IMR-90 (cell line): ENCODE measurements at regions not wholly inside any gene's neighbourhood (a gene's known extent, or its start where the extent isn't known, plus 50 kb on each side); places are given as distances from the start of the nearest gene placed in this dataset.

Experiments
- ATAC-seq: fragments of 200-7000 bp; cut with Tn5 transposase; 2 replicates; pipeline ENCODE4 v1.9.1; 2020; ENCODE audit warnings: low read depth, mild to moderate bottlenecking, moderate library complexity
- BruUV-seq: library from RNA; stranded (reverse); fragments of 400-500 nt; replicated peaks from 2 replicates; lab custom pipeline; 2021; lab: Mats Ljungman, UMichigan
- CTCF ChIA-PET: fragments of 300-600 bp; formaldehyde crosslinking; extraction: SDS; loops from one replicate; lab custom pipeline; 2021; ENCODE audit warnings: antibody characterized with exemption; lab: Yijun Ruan, JAX
- POLR2A ChIA-PET: fragments of 300-600 bp; sonication (Branson Sonifier 250); formaldehyde crosslinking; loops from one replicate; lab custom pipeline; 2022; ENCODE audit warnings: antibody characterized with exemption; ENCODE audit not compliant: unreplicated experiment; lab: Charles Lee
- DNase-seq: peaks from one replicate; pipeline ENCODE4 v3.0.0; 2013
- H2AFZ ChIP-seq: replicated peaks from 2 replicates; pipeline ENCODE3; 2013; ENCODE audit warnings: low read length, mild to moderate bottlenecking; ENCODE audit not compliant: poor library complexity
- H2AK5ac ChIP-seq: 2 replicates; pipeline ENCODE4 v1.6.1; 2013; ENCODE audit warnings: low read depth, low read length, inconsistent platforms
- H2AK9ac ChIP-seq: replicated peaks from 2 replicates; pipeline ENCODE3; 2013; ENCODE audit warnings: mild to moderate bottlenecking, low read depth, low read length, moderate library complexity; ENCODE audit not compliant: poor library complexity
- H2BK120ac ChIP-seq: 2 replicates; pipeline ENCODE4 v1.6.1; 2013; ENCODE audit warnings: low read depth, low read length, inconsistent platforms
- H2BK15ac ChIP-seq: 3 replicates; pipeline ENCODE4 v1.6.1; 2013; ENCODE audit warnings: low read depth, low read length, inconsistent platforms
- H2BK20ac ChIP-seq: 2 replicates; pipeline ENCODE4 v1.6.1; 2013; ENCODE audit warnings: low read depth, mild to moderate bottlenecking, inconsistent platforms, low read length, moderate library complexity
- H2BK5ac ChIP-seq: 2 replicates; pipeline ENCODE4 v1.6.1; 2013; ENCODE audit warnings: mild to moderate bottlenecking, low read depth, low read length, inconsistent platforms; ENCODE audit not compliant: poor library complexity, severe bottlenecking
- H3K14ac ChIP-seq: replicated peaks from 2 replicates; pipeline ENCODE4 v1.6.1; 2013; ENCODE audit warnings: low read depth, low read length, inconsistent platforms
- H3K18ac ChIP-seq: 2 replicates; pipeline ENCODE4 v1.6.1; 2013; ENCODE audit warnings: low read depth, low read length, control low read depth
- H3K23ac ChIP-seq: 2 replicates; pipeline ENCODE4 v1.6.1; 2013; ENCODE audit warnings: low read depth, low read length, inconsistent platforms
- H3K27ac ChIP-seq: 2 replicates; pipeline ENCODE4 v1.5.1; 2013; ENCODE audit warnings: mild to moderate bottlenecking, control low read depth, low read length; ENCODE audit not compliant: insufficient read depth
- H3K27me3 ChIP-seq: 2 replicates; pipeline ENCODE4 v1.6.1; 2013; ENCODE audit warnings: low read length; ENCODE audit not compliant: control insufficient read depth, insufficient read depth
- H3K36me3 ChIP-seq: 2 replicates; pipeline ENCODE4 v1.6.1; 2013; ENCODE audit warnings: low read length, mixed read lengths; ENCODE audit not compliant: control insufficient read depth, insufficient read depth
- H3K4ac ChIP-seq: 2 replicates; pipeline ENCODE4 v1.6.1; 2013; ENCODE audit warnings: low read depth, low read length, inconsistent platforms
- H3K4me1 ChIP-seq: 2 replicates; pipeline ENCODE4 v1.6.1; 2013; ENCODE audit warnings: low read length, mixed read lengths; ENCODE audit not compliant: control insufficient read depth, insufficient read depth
- H3K4me2 ChIP-seq: 2 replicates; pipeline ENCODE4 v1.6.1; 2013; ENCODE audit warnings: low read depth, mild to moderate bottlenecking, control low read depth, low read length, moderate library complexity
- H3K4me3 ChIP-seq: 2 replicates; pipeline ENCODE4 v1.5.1; 2013; ENCODE audit warnings: low read depth, mild to moderate bottlenecking, control low read depth, low read length, moderate library complexity; ENCODE audit not compliant: insufficient read depth
- H3K56ac ChIP-seq: 2 replicates; pipeline ENCODE4 v1.6.1; 2013; ENCODE audit warnings: low read length, inconsistent platforms; ENCODE audit not compliant: insufficient read depth; ENCODE audit errors: extremely low read depth
- H3K79me1 ChIP-seq, 2 experiments: 2 replicates each; pipeline ENCODE4 v1.6.1; 2013; ENCODE audit warnings: low read length in 2 of 2, inconsistent platforms in 1 of 2, low read depth in 1 of 2
- H3K9ac ChIP-seq: 2 replicates; pipeline ENCODE4 v1.6.1; 2013; ENCODE audit warnings: low read depth, low read length, control low read depth
- H3K9me1 ChIP-seq: 2 replicates; pipeline ENCODE4 v1.6.1; 2013; ENCODE audit warnings: low read length, inconsistent platforms; ENCODE audit not compliant: insufficient read depth
- H3K9me3 ChIP-seq: 2 replicates; pipeline ENCODE4 v1.6.1; 2013; ENCODE audit warnings: low read length; ENCODE audit not compliant: control insufficient read depth, insufficient read depth
- H4K20me1 ChIP-seq: 2 replicates; pipeline ENCODE4 v1.6.1; 2013; ENCODE audit warnings: low read length, inconsistent platforms; ENCODE audit not compliant: insufficient read depth
- H4K5ac ChIP-seq: 2 replicates; pipeline ENCODE4 v1.6.1; 2013; ENCODE audit warnings: mild to moderate bottlenecking, low read depth, low read length, control low read depth
- H4K8ac ChIP-seq, 2 experiments: 2 replicates each; pipeline ENCODE4 v1.6.1; 2013; ENCODE audit warnings: low read depth in 2 of 2, low read length in 2 of 2, control low read depth in 1 of 2, inconsistent platforms in 1 of 2
- H4K91ac ChIP-seq: 2 replicates; pipeline ENCODE4 v1.6.1; 2013; ENCODE audit warnings: low read depth, low read length, inconsistent platforms; ENCODE audit not compliant: insufficient read depth
- BHLHE40 ChIP-seq: fragments of 150-350 bp; IDR thresholded peaks from 2 replicates; pipeline ENCODE4 v1.6.1; 2016; ENCODE audit warnings: mild to moderate bottlenecking, low read depth, low read length
- CEBPB ChIP-seq: IDR thresholded peaks from 2 replicates; pipeline ENCODE4 v1.6.1; 2012; ENCODE audit warnings: low read depth, low read length, improper control_type of control experiment
- CHD1 ChIP-seq: IDR thresholded peaks from 2 replicates; pipeline ENCODE4 v1.6.1; 2012; ENCODE audit warnings: low read depth, low read length, improper control_type of control experiment
- CTCF ChIP-seq: conservative IDR thresholded peaks from 2 replicates; pipeline ENCODE4 v1.5.1; 2012; ENCODE audit warnings: mild to moderate bottlenecking, low read depth, low read length, improper control_type of control experiment
- FOS ChIP-seq: fragments of 150-350 bp; IDR thresholded peaks from 2 replicates; pipeline ENCODE4 v1.6.1; 2016; ENCODE audit warnings: low read depth, low read length
- MAFK ChIP-seq: IDR thresholded peaks from 2 replicates; pipeline ENCODE4 v1.6.1; 2012; ENCODE audit warnings: low read depth, low read length, improper control_type of control experiment
- MAZ ChIP-seq: IDR thresholded peaks from 2 replicates; pipeline ENCODE4 v1.6.1; 2012; ENCODE audit warnings: low read depth, mild to moderate bottlenecking, low read length, improper control_type of control experiment, moderate library complexity, borderline replicate concordance
- MXI1 ChIP-seq: IDR thresholded peaks from 2 replicates; pipeline ENCODE4 v1.6.1; 2012; ENCODE audit warnings: low read depth, mild to moderate bottlenecking, low read length, moderate library complexity, borderline replicate concordance
- NFE2L2 ChIP-seq: fragments of 150-350 bp; IDR thresholded peaks from 2 replicates; pipeline ENCODE4 v1.6.1; 2016; ENCODE audit warnings: low read depth, mild to moderate bottlenecking, low read length
- POLR2A ChIP-seq: IDR thresholded peaks from 2 replicates; pipeline ENCODE4 v1.6.1; 2012; ENCODE audit warnings: mild to moderate bottlenecking, low read depth, low read length
- RAD21 ChIP-seq: IDR thresholded peaks from 2 replicates; pipeline ENCODE4 v1.6.1; 2012; ENCODE audit warnings: low read length, improper control_type of control experiment
- RCOR1 ChIP-seq: IDR thresholded peaks from 2 replicates; pipeline ENCODE4 v1.6.1; 2012; ENCODE audit warnings: mild to moderate bottlenecking, low read length, improper control_type of control experiment; ENCODE audit not compliant: insufficient replicate concordance
- RFX5 ChIP-seq: IDR thresholded peaks from 2 replicates; pipeline ENCODE4 v1.8.0; 2012; ENCODE audit warnings: low read depth, mild to moderate bottlenecking, low read length, moderate library complexity
- SMC3 ChIP-seq: fragments of 150-350 bp; IDR thresholded peaks from 2 replicates; pipeline ENCODE4 v1.6.1; 2016; ENCODE audit warnings: low read depth, mild to moderate bottlenecking, antibody characterized with exemption, low read length, moderate library complexity
- WGBS, 2 experiments: methylation state at CpG; one replicate each; pipeline versions ENCODE4 v1.1.5 to v1.1.7; 2013; ENCODE audit warnings: missing lambda C conversion rate in 2 of 2; ENCODE audit not compliant: insufficient read length in 1 of 2; ENCODE audit errors: extremely low coverage in 2 of 2; 5-methylcytosine and 5-hydroxymethylcytosine counted together
- dilution Hi-C: fragments of 300-500 bp; cut with HindIII; formaldehyde crosslinking; loops from one replicate; pipeline ENCODE4 v1.14.3; 2018; ENCODE audit warnings: low sequenced_read_pairs; ENCODE audit not compliant: unreplicated experiment
- in situ Hi-C: fragments of 300-500 bp; cut with MboI; formaldehyde crosslinking; loops from 3 replicates; pipeline ENCODE4 v1.14.3; 2019; ENCODE audit warnings: low sequenced_read_pairs, inconsistent platforms, mixed read lengths
- intact Hi-C: fragments of 100-400 bp; cut with micrococcal nuclease; formaldehyde crosslinking; loops from 2 replicates; pipeline ENCODE4 v1.10.0; 2022
- TF ChIP-seq, protein P1 (sequence below): fragments of 150-350 bp; IDR thresholded peaks from 2 replicates; pipeline ENCODE4 v1.6.1; 2016; ENCODE audit warnings: low read depth, mild to moderate bottlenecking, low read length, moderate library complexity, borderline replicate concordance
- TF ChIP-seq, protein P2 (sequence below): fragments of 150-350 bp; IDR thresholded peaks from 2 replicates; pipeline ENCODE4 v1.6.1; 2017; ENCODE audit warnings: mild to moderate bottlenecking, antibody characterized with exemption, low read length, low read depth

DNA sequence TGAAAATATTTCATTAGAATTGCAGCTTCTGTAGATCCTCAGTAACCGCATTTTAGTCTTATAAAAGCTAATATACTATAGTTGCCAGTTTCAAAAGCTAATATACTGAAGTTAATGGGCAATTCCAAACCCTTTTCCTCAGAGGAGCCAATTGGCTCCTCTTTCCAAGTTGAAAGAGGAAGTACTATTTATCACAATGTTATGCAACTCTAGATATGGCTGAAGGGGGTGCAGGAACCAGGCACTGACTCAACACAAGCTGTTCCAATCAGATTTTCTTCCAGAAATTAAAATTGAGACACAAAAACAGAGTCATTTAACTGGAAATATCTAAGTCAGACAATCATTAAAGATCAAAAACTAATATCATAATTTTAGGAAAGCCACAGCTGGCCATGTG, 258.9 kb downstream of the PCDH20 start:
- H3K18ac ChIP-seq, result no peak overlapping the region
- no peak overlapping the region for H3K4me2 ChIP-seq
- H4K20me1 ChIP-seq, result no peaks in the 10 kb centered on the region
- POLR2A ChIA-PET, result no interaction called here
- H3K4ac ChIP-seq, result no peak overlapping the region
- H3K9ac ChIP-seq, result no peak overlapping the region
- H2AK9ac ChIP-seq, result no peak overlapping the region
- no peak overlapping the region for H3K56ac ChIP-seq
- H3K36me3 ChIP-seq, result no peaks in the 10 kb centered on the region
- H2BK20ac ChIP-seq, result no peak overlapping the region
- no peak overlapping the region for H3K14ac ChIP-seq
- H3K27ac ChIP-seq, result no peak overlapping the region
- no peaks in the 10 kb centered on the region for H3K9me1 ChIP-seq
- 0 out of 2 replicates have a peak, but pooled peaks cover 1% of the 10 kb centered on the region for H3K9me3 ChIP-seq
- DNase-seq (no peak), ATAC-seq (no peak)
- dilution Hi-C loops, result no loop called here
- no peaks in the 10 kb centered on the region for H3K27me3 ChIP-seq
- no peak overlapping the region for H3K4me3 ChIP-seq
- no peaks in the 10 kb centered on the region for H3K79me1 ChIP-seq
- no TSS peak for BruUV-seq
- no peak overlapping the region for H4K8ac ChIP-seq
- no peak overlapping the region for H3K23ac ChIP-seq
- H2BK5ac ChIP-seq, result no peak overlapping the region
- no peak overlapping the region for H2AFZ ChIP-seq
- no peak overlapping the region for H2AK5ac ChIP-seq
- H2BK120ac ChIP-seq, result no peak overlapping the region
- in situ Hi-C loops, result no loop called here
- CTCF ChIA-PET, result no interaction called here
- no peak for TF ChIP-seq NFE2L2
- TF ChIP-seq BHLHE40, result no peak
- no peak for TF ChIP-seq CEBPB
- TF ChIP-seq FOS, result no peak
- TF ChIP-seq, protein P1, sequence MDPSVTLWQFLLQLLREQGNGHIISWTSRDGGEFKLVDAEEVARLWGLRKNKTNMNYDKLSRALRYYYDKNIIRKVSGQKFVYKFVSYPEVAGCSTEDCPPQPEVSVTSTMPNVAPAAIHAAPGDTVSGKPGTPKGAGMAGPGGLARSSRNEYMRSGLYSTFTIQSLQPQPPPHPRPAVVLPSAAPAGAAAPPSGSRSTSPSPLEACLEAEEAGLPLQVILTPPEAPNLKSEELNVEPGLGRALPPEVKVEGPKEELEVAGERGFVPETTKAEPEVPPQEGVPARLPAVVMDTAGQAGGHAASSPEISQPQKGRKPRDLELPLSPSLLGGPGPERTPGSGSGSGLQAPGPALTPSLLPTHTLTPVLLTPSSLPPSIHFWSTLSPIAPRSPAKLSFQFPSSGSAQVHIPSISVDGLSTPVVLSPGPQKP, result no peak
- no peak for TF ChIP-seq CHD1
- no peak for TF ChIP-seq RFX5
- no peak for TF ChIP-seq MAFK
- no peak for TF ChIP-seq RAD21
- TF ChIP-seq MAZ, result no peak
- TF ChIP-seq CTCF, result no peak
- TF ChIP-seq MXI1, result no peak
- TF ChIP-seq SMC3, result no peak
- no peak for TF ChIP-seq POLR2A
- TF ChIP-seq, protein P2, sequence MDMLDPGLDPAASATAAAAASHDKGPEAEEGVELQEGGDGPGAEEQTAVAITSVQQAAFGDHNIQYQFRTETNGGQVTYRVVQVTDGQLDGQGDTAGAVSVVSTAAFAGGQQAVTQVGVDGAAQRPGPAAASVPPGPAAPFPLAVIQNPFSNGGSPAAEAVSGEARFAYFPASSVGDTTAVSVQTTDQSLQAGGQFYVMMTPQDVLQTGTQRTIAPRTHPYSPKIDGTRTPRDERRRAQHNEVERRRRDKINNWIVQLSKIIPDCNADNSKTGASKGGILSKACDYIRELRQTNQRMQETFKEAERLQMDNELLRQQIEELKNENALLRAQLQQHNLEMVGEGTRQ, result no peak
- TF ChIP-seq RCOR1, result no peak
- H2BK15ac ChIP-seq, result no peak overlapping the region
- H4K5ac ChIP-seq, result no peak overlapping the region
- H3K4me1 ChIP-seq, result no peaks in the 10 kb centered on the region
- no CpG with 5 or more reads among the region's 1 CpG for WGBS, 2 experiments
- intact Hi-C loops, result no loop called here
- no peak overlapping the region for H4K91ac ChIP-seq
